22Rv1 (cell line): ENCODE measurements at regions not wholly inside any gene's neighbourhood (a gene's known extent, or its start where the extent isn't known, plus 50 kb on each side); places are given as distances from the start of the nearest gene placed in this dataset.

Experiments used
- CTCF ChIP-seq: fragments of 450-650 bp; IDR thresholded peaks from 2 replicates; pipeline ENCODE4 v1.5.1; 2017; ENCODE audit warnings: mild to moderate bottlenecking
- ZFX ChIP-seq: fragments of 450-650 bp; IDR thresholded peaks from 2 replicates; pipeline ENCODE4 v1.6.1; 2017; ENCODE audit warnings: antibody characterized with exemption, borderline replicate concordance

GRCh38 chr11:28735511-28735910 is 627.3 kb downstream of the METTL15 start:
- TF ChIP-seq CTCF (no peak), ZFX (no peak)
